Dermis microvascular lymphatic vessel endothelial cell (primary cell): ENCODE measurements at regions not wholly inside any gene's neighbourhood (a gene's known extent, or its start where the extent isn't known, plus 50 kb on each side); places are given as distances from the start of the nearest gene placed in this dataset.

Experiments
- DNase-seq, 2 donors: peaks; one replicate each; pipeline versions ENCODE4 v3.0.0 to v3.0.0-alpha.2; 2010; ENCODE audit warnings: low read depth in 2 of 2

GRCh38 chr13:53648673-53649072 is 620.1 kb downstream of the OLFM4 start:
- no peak for DNase-seq

GRCh38 chr13:53672005-53672404 is 643.4 kb downstream of the OLFM4 start:
- no peak for DNase-seq

GRCh38 chr13:53683146-53683545 is 654.5 kb downstream of the OLFM4 start:
- no peak for DNase-seq

GRCh38 chr13:53683608-53684007 is 655.0 kb downstream of the OLFM4 start:
- no peak for DNase-seq

- no peak for DNase-seq
Measured at GRCh38 chr13:53691417-53691816, 662.8 kb downstream of the OLFM4 start.

GRCh38 chr13:53694814-53695532 is 666.4 kb downstream of the OLFM4 start:
- no peak for DNase-seq

GRCh38 chr13:53703371-53704080 is 674.9 kb downstream of the OLFM4 start:
- no peak for DNase-seq

- no peak for DNase-seq
Measured at GRCh38 chr13:53719281-53719680, 690.7 kb downstream of the OLFM4 start.

- no peak for DNase-seq
Measured at GRCh38 chr13:53732664-53733063, 704.1 kb downstream of the OLFM4 start.

- DNase-seq = no peak
Measured at GRCh38 chr13:53743906-53744305, 715.3 kb downstream of the OLFM4 start.

- no peak for DNase-seq
Measured at GRCh38 chr13:53747825-53748224, 719.2 kb downstream of the OLFM4 start.

- no peak for DNase-seq
Measured at GRCh38 chr13:53749306-53749705, 720.7 kb downstream of the OLFM4 start.

GRCh38 chr13:53759016-53759415 is 730.4 kb downstream of the OLFM4 start:
- no peak for DNase-seq

- DNase-seq = no peak
Measured at GRCh38 chr13:53775807-53776206, 747.2 kb downstream of the OLFM4 start.

- DNase-seq = no peak
Measured at GRCh38 chr13:53778937-53779336, 750.3 kb downstream of the OLFM4 start.

- DNase-seq = no peak
Measured at GRCh38 chr13:53781941-53782340, 753.3 kb downstream of the OLFM4 start.

GRCh38 chr13:53782488-53782961 is 753.9 kb downstream of the OLFM4 start:
- DNase-seq = peak; percentile 16 to 36

GRCh38 chr13:53783471-53783870 is 754.9 kb downstream of the OLFM4 start:
- no peak for DNase-seq

GRCh38 chr13:53788286-53788685 is 759.7 kb downstream of the OLFM4 start:
- DNase-seq = no peak

GRCh38 chr13:53800011-53800410 is 771.4 kb downstream of the OLFM4 start:
- no peak for DNase-seq

GRCh38 chr13:53807251-53807834 is 778.7 kb downstream of the OLFM4 start:
- no peak for DNase-seq

GRCh38 chr13:53821632-53822031 is 793.0 kb downstream of the OLFM4 start:
- DNase-seq = no peak

- no peak for DNase-seq
Measured at GRCh38 chr13:53822136-53822535, 793.5 kb downstream of the OLFM4 start.
